ENCODE measurements at regions not wholly inside any gene's neighbourhood (a gene's known extent, or its start where the extent isn't known, plus 50 kb on each side); places are given as distances from the start of the nearest gene placed in this dataset.

GRCh38 chr7:94305836-94306235 is 88.9 kb upstream of the COL1A2 start:
- no peak for DNase-seq
- no peak overlapping the region for H3K4me3 ChIP-seq
- H3K9me3 ChIP-seq = no peaks in the 10 kb centered on the region
- no peaks in the 10 kb centered on the region for H3K27me3 ChIP-seq
- intact Hi-C loops (cut with DNase I; ENCODE audit: low total_unique reads) = no loop called here
- peaks cover 0 to 15% of the 10 kb centered on the region in 2 donors for H3K4me1 ChIP-seq
- H3K36me3 ChIP-seq = no peaks in the 10 kb centered on the region
- H3K27ac ChIP-seq = peak overlapping the region in 1 of 2 donors; percentile 96
- TF ChIP-seq POLR2A (IDR thresholded peaks at IDR 0.05) (no peak), CTCF (IDR thresholded peaks at IDR 0.05) (no peak)

DNA sequence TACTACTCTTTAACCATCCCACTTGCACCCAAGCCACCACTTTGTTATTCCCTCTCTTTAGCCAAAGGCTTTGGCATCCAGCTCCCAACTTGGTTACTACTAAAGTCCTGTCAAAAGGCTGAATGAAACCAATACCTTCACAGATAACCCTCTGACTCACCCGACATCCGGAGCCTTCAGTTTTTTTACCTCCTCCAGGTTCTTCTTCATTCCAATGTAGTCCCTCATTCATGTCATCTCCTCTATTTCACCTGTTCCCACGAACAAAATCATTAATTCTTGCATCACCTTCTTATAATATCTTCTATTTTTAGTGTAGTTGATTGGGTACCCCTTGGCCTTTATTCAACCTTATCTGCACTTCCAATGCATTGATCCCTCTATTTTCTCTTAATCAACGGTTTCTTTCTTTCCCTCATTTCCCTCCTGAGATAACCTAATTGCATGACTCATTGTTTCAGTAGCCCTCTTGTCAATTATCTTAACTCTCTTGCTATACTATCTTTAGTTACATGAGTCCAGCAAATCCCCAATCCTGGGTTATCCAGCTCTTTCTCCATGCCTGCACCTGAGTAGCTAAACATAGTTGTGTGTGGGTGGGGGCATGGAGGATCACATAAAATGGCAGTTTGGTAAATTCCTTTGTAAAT is 87.2 kb upstream of the COL1A2 start:
- DNase-seq = no peak
- intact Hi-C loops (cut with DNase I; ENCODE audit: low total_unique reads) = no loop called here
- Histone ChIP-seq H3K27me3 (no peaks in the 10 kb centered on the region), H3K36me3 (no peaks in the 10 kb centered on the region), H3K4me1 (peaks cover 0 to 15% of the 10 kb centered on the region in 2 donors), H3K27ac (no peak overlapping the region), H3K4me3 (no peak overlapping the region), H3K9me3 (no peaks in the 10 kb centered on the region)
- TF ChIP-seq POLR2A (IDR thresholded peaks at IDR 0.05) (no peak), CTCF (IDR thresholded peaks at IDR 0.05) (no peak)

- no peak for DNase-seq
- Histone ChIP-seq H3K27me3 (no peaks in the 10 kb centered on the region), H3K9me3 (no peaks in the 10 kb centered on the region), H3K4me3 (no peak overlapping the region), H3K36me3 (no peaks in the 10 kb centered on the region), H3K27ac (no peak overlapping the region), H3K4me1 (no peaks in the 10 kb centered on the region)
- intact Hi-C loops (cut with DNase I; ENCODE audit: low total_unique reads) = no loop called here
- TF ChIP-seq POLR2A (IDR thresholded peaks at IDR 0.05) (no peak), CTCF (IDR thresholded peaks at IDR 0.05) (no peak)
Observed at GRCh38 chr7:94311515-94311914, 83.2 kb upstream of the COL1A2 start.

DNA sequence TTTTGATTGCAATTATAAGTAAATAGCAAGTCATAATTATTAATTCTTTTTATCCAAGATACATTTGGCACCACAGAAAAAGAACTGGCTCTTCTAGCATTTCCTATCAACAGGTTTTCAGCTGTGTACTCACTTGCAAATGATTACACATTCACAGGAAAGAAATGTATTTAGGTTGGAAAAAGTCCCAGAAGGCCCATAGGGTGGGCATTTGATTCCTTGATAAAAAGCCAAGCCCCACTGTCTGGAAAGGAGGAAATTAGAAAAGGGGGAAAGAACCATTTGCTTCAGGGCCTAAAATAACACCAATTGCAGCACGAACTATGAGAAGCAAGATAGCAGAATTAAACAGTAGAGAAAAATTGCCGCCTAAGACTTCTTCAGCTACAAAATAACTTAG is 80.8 kb upstream of the COL1A2 start:
- no peaks in the 10 kb centered on the region for H3K9me3 ChIP-seq
- intact Hi-C loops (cut with DNase I; ENCODE audit: low total_unique reads) = no loop called here

More for the DNA sequence above, 80.8 kb upstream of the COL1A2 start:
- no peak for DNase-seq
- TF ChIP-seq POLR2A (IDR thresholded peaks at IDR 0.05) = no peak
- TF ChIP-seq CTCF (IDR thresholded peaks at IDR 0.05) = no peak
- Histone ChIP-seq H3K27ac (peak overlapping the region in 1 of 2 donors; percentile 38), H3K4me3 (no peak overlapping the region), H3K4me1 (no peaks in the 10 kb centered on the region), H3K36me3 (no peaks in the 10 kb centered on the region), H3K27me3 (no peaks in the 10 kb centered on the region)

All from uterus (tissue), 3 donors.